Right renal pelvis (tissue), 4 donors: ENCODE measurements at regions not wholly inside any gene's neighbourhood (a gene's known extent, or its start where the extent isn't known, plus 50 kb on each side); places are given as distances from the start of the nearest gene placed in this dataset.
"Not testable (repeated sequence)": the region's sequence is repeated elsewhere in the genome, so short reads cannot be mapped to it uniquely, and the experiment has no call there.

Experiments
- DNase-seq, 4 donors: peaks; one replicate each; pipeline ENCODE4 v3.0.0-alpha.2; 2013; ENCODE audit warnings: low read depth in 4 of 4, low spot score in 3 of 4, missing footprints in 1 of 4

DNA sequence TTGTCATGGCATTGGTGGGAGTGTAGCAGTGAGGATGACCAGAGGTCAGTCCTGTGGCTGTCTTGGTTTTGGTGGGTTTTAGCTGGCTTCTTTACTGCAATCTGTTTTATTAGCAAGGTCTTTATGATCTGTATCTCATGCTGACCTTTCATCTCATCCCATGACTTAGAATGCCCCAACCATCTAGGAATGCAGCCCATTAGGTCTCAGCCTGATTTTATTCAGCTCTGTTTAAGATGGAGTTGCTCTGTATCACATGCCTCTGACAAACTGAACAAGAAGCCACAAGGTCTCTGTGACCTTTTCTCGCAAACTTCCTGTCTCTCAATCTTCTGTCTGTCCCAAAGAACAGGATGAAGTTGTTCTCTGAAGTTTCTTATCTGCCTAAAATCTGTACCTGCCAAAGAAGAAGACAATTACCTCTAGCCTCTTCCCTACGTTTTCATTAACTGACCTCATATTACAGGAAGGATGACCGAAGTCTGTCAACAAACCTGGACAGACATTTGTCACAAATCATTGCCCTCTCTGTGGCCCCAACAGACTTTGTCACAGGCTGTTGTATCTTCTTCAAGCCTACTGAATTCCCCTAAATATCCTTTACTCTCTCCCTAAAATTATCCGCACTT lies 284.2 kb upstream of the SEMA6A start:
- no peak for DNase-seq

DNA sequence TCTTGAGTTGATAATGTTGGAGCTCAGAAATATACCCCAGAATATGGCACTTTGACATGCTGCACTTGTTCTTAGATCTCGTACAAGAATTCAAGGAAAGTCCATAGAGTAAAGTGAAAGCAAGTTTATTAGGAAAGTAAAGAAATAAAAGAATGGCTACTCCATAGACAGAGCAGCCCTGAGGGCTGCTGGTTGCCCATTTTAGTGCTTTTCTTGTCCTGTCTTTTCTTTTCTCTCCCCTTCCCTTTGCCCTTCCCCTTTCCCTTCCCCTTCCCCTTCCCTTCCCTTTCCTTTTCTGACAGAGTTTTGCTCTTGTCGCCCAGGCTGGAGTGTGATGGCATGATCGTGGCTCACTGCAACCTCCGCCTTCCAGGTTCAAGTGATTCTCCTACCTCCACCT lies 283.4 kb upstream of the SEMA6A start:
- not testable (repeated sequence) for DNase-seq

DNA sequence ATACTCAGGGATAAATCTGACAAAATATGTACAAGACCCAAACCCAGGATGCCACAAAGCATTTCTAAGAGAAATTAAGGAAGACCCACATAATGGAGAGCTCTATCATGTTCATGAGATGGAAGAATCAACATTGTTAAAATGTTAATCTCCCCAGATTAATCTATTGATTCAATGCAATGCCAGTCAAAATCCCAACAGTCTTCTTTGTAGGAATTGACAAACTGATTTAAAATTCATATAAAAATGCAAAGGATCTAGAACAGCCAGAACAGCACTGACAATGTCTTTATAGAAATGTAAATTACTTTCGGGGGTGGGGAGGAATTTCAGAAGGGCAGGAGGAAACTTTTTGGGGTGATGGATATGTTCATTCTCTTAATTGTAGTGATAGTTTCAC lies 281.6 kb upstream of the SEMA6A start:
- no peak for DNase-seq

DNA sequence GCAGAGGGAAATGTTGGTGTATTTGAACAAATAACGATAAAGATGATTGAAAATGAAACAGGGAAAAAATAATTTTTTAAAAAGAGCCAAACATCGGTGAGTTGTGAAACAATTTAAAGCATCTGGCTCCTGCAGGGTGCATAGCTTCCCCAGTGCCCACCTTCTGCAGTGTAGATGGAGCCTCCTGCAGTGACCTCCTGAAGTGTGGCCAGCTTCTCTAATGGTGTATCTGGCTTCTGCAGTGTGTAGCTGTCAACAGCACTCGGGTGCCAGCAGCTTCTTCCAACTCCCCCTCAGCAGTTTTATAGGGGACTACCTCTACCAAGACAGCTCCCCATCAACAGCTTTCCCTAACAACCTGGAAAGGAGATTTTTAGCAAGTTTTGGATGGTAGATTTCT lies 279.4 kb upstream of the SEMA6A start:
- DNase-seq = no peak

DNA sequence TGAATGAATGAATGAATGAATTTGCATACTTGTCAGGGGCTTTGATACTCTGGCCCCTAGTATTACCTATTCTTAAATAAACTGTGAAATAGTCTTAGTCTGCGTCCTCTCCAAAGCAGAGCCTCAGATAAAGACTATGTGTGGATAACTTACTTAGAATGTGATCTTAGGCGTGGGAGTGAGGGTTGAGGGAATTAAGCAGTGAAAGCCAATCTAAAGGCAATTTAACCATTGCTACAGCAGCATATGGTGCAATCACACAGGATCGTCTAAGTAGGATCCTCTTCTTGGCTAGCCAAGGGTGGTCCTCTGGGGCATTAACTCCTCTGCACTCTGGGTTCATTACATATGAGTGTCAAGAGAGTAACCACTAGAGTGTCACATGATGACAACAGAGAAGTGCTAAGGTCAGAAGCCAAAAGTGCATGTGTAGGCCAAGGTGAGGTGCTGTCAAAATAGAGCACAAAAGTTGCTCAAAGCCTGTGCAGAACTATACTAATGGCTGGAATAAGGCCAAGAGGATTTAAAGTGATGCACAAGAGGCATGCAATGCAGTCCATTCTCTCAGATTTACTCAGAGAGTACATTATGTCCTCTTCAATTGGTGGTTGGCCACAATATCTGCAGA lies 274.4 kb upstream of the SEMA6A start:
- no peak for DNase-seq

DNA sequence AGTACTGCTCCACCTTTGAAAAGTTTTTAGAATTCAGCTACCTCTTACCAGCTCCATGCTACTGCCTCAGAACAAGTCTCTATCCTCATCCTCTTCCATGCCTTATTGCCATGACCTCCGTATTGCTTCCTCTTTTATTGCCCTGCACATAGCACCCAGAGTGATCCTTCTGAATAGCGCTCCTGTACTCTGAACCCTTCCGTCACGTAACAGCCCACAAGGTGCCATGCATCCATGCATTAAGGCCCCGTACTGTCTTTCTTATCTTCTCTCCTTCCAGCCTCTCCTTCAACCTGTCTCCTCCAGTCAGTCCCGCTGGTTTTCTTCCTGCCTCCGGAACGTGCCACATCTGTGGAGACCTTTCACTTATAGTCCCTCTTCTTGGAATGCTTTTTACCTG lies 273.3 kb upstream of the SEMA6A start:
- DNase-seq = no peak

DNA sequence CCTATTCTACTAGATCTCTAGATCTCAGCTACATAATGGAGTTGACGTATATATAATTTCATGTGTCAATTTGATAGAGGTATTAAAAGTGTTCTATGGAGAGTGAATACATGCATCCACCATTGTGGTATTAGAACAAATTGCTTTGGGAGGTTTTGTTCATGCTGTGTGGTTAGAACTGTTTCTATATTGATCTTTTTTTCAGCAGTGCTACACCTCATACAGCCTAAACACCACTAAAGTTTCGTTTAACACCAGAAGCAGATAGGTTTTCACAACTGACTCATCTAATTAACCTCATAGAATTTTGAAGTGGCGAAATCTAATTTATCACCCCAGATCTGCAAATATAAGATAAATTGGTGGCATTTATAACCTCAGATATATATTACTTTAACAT lies 269.4 kb upstream of the SEMA6A start:
- no peak for DNase-seq

DNA sequence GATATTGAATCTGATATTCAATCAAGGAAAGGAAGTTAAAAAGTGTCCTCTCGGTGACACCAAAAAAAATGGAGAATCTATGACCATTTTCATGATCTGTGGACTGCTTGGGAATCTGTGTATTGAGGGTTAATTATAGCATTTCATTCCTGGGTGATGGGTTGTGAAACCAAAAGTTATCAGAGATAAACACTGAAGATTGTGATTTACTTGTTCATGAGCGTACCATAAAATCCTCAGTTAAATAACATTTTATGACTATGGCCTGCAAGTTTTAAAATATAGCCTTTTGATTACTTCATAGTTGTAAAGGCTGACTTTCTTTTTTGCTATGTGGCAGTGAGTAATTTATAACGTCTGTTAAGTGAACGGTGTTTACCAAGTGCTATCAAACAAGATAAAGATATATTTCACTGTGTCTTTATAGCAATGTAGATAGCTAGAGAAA lies 267.9 kb upstream of the SEMA6A start:
- no peak for DNase-seq

DNA sequence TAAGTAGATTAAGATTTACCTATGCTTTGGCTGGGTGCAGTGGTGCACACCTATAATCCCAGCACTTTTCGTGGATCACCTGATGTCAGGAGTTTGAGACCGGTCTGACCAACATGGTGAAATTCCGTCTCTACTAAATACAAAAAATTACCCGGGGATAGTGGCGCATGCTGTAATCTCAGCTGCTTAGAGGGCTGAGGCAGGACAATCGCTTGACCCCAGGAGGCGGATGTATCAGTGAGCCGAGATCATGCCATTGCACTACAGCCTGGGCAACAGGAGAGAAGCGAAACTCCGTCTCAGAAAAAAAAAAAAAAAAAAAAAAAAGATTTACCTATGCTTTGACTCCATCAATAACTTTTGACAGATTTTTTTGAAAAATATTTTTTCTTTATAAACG lies 267.1 kb upstream of the SEMA6A start:
- no peak for DNase-seq

DNA sequence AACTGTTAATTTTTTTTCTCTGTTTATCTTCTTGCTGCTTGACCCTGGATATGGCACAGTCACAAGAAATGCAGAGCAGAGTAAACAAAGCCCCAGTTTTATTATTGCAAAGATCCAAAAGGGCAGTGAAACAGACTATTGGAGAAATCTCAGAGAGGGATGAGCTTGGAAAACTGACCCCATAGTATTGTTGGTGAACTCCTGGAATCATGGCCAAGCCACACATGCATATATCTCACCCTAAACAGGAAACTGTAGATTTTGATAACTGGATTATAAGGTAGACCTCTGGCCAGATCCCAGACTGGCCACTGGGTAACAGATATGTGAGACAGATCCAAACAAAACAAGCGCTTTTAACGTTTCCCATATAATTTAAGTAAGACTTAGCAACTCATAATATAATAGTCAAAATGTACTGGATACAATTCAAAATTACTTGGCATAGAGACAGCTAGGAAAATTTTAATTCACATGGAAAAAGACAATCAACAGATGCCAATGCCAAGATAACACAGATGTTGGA lies 263.5 kb upstream of the SEMA6A start:
- no peak for DNase-seq

DNA sequence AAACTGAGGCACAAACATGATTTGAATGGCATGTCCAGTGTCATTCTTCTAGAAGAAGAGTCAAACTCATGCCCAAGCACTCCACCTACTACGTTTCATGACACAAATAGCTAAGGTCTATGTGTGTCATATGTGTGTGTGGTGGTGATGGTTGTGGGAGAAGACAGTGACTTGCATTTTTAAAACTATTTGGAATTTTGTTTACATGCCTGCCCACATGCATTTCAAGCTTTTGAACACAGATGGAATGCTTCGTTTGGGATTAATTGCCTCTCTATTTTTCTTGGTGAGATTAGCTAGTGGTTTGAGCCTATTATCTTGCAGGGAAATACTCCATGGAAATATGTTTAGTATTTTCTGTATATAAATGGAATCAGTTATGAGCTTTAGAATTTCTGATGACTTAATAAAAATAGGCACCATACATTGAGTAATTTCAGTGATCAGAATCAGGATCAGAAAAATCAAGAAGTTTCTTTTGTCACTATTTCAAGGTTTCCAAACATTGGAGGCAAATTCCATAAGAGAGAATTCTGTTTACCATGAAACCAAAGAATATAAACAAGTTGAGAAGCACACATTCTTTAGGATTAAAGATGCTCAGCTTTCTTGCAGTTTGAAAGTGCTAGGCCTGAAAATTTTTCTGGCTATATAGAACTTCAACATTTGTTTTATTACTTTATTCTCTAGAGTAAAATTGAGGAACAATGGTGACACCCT lies 260.3 kb upstream of the SEMA6A start:
- no peak for DNase-seq

DNA sequence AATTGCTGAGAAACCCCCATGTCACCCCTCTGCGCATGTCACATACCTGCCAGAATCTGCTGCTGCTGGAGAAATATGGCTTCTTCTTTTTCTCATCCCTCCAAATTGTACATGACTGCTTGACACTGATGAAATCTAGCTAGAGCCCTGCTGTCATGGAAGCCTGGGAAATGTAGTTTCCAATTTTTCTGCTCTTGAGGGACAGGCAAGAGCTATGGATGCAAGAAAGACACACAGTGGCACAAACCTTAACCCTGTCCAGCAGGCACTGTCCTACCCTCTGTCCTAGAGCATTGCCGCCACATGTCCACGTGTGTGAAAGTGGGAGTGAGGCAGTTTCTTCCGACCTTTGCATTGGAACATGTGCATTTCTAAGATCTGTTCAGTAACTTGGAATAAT lies 255.5 kb upstream of the SEMA6A start:
- DNase-seq = no peak

DNA sequence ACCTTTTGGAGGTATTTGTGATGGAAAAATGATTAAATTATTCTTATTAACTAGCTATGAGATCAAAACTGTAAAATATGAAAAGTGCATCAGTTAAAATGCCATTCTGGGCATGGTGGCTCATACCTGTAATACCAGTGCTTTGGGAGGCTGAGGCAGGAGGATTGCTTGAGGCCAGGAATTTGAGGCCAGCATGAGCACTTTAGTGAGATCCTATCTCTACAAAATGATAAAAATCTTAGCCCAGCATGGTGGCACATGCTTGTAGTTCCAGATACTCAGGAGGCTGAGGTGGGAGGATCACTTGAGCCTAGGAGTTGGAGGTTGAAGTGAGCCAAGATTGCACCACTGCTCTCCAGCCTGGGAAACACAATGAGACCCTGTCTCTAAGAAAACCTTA lies 252.5 kb upstream of the SEMA6A start:
- no peak for DNase-seq

DNA sequence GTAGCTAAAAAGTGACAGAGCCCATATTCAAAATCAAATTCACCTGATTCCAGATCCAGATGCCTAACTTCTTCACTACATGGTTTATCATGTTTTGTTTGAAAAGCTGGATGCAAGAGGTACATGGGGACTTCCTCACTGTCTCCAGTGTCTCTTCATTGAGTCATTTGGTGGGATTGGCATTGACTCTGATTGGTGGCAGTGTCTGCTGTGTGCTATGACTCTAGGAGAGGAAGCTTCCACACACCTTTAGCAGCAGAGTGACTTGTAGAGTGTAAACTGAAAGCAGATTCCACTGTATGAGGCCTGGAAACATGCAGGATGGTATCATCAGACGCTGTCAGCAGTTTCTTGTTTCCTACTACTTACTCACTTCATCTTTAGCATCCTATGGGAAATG lies 250.9 kb upstream of the SEMA6A start:
- DNase-seq = no peak

DNA sequence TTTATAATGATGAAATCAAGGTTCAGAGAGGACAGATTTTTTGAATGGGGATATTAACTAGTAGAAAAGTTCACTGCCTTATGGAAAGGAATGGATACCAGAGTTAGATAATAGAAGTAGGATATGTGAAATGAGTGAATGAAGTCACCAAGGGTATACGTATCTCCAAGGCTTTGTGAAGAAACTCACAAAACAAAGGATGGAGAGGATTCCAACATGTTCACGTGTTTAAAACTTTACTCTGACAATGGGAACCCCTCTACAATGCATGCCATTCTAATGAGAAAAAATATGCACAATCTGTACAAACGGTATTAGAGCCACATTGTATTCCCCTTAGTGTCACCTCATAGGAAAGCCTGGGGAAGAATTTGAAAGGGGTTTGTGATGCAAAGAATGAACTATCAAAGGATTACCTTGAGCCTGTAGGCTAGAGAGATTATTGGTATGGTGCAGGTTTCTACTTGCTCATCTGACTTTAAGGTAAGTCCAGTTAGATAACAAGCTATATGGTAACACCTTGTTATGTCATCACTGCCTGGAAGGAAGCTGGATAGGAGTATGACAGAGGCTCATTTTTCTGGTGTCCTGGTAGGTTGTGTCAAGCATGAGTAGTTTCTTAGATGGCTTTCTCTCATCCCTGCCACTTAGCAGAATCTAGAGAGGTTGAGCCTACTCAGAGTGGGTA lies 250.3 kb upstream of the SEMA6A start:
- no peak for DNase-seq

DNA sequence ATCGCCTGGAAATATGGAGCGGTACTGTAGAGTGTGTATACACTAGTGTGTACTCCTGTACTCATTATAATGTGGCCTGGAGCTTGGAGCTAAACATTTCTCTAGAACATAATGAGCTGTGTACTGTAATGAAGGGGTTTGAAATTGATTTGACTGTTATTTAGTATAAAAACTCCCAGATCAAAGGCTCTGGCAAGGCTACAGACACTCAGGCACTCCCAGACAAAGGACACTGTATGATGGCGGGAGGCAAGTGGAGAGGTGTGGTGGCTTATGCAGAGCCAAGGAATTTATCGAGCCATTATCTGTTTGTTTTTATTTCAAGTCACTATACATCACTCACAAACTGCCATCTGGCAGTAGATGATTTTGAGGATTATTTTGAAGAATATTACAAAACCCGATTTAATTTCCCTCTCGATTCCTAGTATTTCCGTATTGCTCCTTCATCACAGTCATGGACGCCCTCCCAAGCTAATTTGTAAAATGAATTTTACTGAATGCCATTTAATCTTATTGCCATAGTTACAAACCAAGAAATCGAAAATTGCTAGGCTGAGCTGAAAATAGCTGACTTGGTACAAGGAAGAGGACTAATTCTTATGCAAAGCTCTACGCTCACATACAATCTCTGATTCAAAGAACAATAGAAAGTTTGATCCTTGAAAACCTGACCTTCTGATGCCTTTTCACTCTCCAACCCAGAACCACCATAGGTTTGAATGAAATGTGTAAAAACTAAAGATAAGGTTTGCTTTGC lies 240.2 kb upstream of the SEMA6A start:
- no peak for DNase-seq

DNA sequence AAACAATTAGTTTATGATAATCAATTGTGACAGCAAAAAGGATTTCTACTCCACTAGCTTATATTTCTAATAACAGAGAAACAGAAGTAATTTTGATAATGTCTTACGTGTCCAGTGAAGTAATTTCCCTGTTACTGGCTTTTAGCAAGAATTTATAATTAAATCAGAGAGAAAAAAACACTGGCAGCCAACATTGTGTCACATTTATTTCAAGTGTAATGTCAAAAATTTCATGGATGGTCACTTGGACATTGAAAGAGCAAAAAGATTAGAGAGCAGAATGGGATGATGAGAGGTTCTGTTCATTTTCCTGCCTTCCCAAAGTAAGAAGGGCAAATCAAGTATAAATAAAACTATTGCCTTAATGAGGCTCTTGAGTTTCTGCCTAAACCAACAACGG lies 239.3 kb upstream of the SEMA6A start:
- DNase-seq = no peak

DNA sequence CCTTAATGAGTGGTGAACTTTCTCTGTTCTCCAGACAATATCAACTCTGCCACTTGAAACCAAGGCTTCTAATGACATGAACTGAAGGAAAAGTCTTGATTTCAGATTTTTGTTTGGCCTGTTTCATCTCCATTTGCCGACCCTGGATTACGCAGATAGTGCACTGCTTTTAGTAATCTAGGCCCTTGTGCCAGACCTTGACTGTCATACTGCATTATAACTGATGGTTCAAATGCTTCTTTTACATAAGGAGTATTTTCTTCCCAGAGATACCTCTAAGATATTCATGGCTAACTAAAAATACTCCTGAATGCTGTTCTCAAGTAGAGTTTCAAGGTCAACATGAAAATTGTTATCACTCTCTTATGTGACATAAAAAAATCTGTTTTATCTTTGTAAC lies 238.7 kb upstream of the SEMA6A start:
- DNase-seq = no peak

DNA sequence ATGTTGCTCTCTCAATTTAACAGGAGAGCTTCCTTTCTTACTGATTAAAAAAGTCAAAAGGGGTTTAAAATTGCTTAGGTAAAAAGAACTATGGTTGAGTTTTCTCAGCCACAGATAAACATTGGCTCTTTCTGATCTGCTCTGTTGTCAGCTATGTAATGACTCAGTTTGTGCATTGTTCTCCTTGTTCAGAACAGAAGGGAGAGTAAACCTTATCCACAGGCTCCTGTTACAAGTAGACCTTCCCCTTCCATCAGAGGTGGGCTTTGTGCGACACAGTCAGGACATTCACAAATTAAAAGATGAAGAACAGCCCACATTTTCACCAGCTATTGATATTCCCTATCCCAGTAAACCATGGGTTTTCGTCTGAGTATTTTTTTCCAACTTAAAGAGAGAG lies 236.3 kb upstream of the SEMA6A start:
- DNase-seq = no peak

DNA sequence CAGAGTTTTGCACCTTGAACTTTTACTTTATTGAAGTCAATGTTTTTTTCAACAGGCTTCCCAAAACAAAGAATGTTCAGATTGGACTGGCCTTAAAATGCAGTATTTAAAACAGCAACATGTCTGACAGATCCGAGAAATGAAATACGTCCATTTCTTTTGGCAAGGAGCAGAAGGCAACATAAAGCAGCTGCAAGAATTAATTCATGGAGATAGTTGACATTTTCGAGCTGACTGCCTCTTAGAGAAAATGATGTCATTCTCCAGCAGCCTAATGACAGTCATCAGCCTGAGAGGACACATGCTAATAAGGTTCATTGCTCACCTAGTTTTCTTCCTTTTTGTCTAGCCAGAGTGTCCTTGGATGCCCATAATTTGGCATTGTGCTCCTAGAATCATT lies 232.2 kb upstream of the SEMA6A start:
- peak in 3 of 4 donors; percentile 12 to 20 (median 19) for DNase-seq

DNA sequence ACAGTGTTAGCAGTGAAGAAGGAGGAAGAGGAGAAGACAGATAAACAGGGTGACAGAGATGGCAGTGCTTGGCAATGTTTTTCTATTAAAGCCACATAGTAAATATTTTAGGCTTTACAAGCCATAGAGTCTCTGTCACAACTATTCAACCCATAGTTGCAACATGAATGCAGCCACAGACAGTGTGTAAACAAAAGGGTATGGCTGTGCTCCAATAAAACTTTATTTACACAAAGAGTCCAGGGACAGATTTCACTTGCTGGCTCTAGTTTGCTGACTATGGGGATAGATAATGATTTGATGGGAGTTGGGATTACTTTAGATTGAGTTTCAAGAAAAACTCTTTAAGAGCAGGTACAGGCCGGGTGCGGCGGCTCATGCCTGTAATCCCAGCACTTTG lies 224.8 kb upstream of the SEMA6A start:
- no peak for DNase-seq
